A549 (cell line): ENCODE measurements at regions not wholly inside any gene's neighbourhood (a gene's known extent, or its start where the extent isn't known, plus 50 kb on each side); places are given as distances from the start of the nearest gene placed in this dataset.

Source experiments
- ATAC-seq, 2 experiments: fragments of 200-7000 bp in 1 of 2; fragments of >200 bp in 1 of 2; cut with Nextera tagmentation in 1 of 2; cut with Tn5 transposase in 1 of 2; 3 replicates each; pipeline versions ENCODE4 v1.8.0 to v1.9.1; 2018 to 2020; ENCODE audit warnings: mild to moderate bottlenecking in 1 of 2, moderate library complexity in 1 of 2
- CTCF ChIA-PET: fragments of 300-600 bp; sonication (Branson Sonifier 250); formaldehyde crosslinking; extraction: SDS; loops from one replicate; lab custom pipeline; 2021; ENCODE audit warnings: antibody characterized with exemption, inconsistent platforms; lab: Yijun Ruan, JAX
- POLR2A ChIA-PET: fragments of 350-600 bp; formaldehyde crosslinking; extraction: SDS; loops from one replicate; lab custom pipeline; 2021; ENCODE audit warnings: antibody characterized with exemption, inconsistent platforms; lab: Yijun Ruan, JAX
- DNase-seq, 2 experiments: peaks; one replicate each; pipeline versions ENCODE4 v3.0.0 to v3.0.0-alpha.2; 2011 to 2016; ENCODE audit warnings: low read depth in 1 of 2, low spot score in 1 of 2
- FAIRE-seq: peaks from 2 replicates; lab custom pipeline; 2011; peaks lifted over from hg19 to GRCh38; lab: Jason Lieb, UNC
- H3K27ac ChIP-seq, 2 experiments: fragments of >200 bp; sonication (Bioruptor Twin); formaldehyde crosslinking; 3 replicates each; pipeline ENCODE4 v1.5.1; 2016 to 2017
- H3K4me1 ChIP-seq: fragments of >200 bp; sonication (Bioruptor Twin); formaldehyde crosslinking; 3 replicates; pipeline ENCODE4 v1.6.1; 2016
- H3K4me2 ChIP-seq: fragments of >200 bp; sonication (Bioruptor Twin); formaldehyde crosslinking; 3 replicates; pipeline ENCODE4 v1.6.1; 2016
- H3K4me3 ChIP-seq: fragments of >200 bp; sonication (Bioruptor Twin); formaldehyde crosslinking; 3 replicates; pipeline ENCODE4 v1.5.1; 2016
- H3K9me3 ChIP-seq: fragments of >200 bp; sonication (Bioruptor Twin); formaldehyde crosslinking; 3 replicates; pipeline ENCODE4 v1.6.1; 2016
- BCL3 ChIP-seq: fragments of >200 bp; sonication (Bioruptor Twin); formaldehyde crosslinking; IDR thresholded peaks from 3 replicates; pipeline ENCODE4 v1.6.1; 2016
- BHLHE40 ChIP-seq: IDR thresholded peaks from 2 replicates; pipeline ENCODE4 v1.6.1; 2012; ENCODE audit warnings: low read depth, low read length, inconsistent platforms
- CBX8 ChIP-seq: fragments of 200-600 bp; sonication (generic); IDR thresholded peaks from 2 replicates; pipeline ENCODE4 v1.6.1; 2016
- EHF ChIP-seq: fragments of 250-450 bp; sonication (Bioruptor Pico); IDR thresholded peaks from 2 replicates; pipeline ENCODE4 v1.5.0; 2020; ENCODE audit warnings: mild to moderate bottlenecking
- FOXS1 ChIP-seq: fragments of 250-450 bp; sonication (Bioruptor Pico); IDR thresholded peaks from 2 replicates; pipeline ENCODE4 v1.5.0; 2020; ENCODE audit warnings: mild to moderate bottlenecking, moderate library complexity
- HDAC2 ChIP-seq: fragments of 200-600 bp; sonication (generic); IDR thresholded peaks from 2 replicates; pipeline ENCODE4 v1.6.1; 2016
- HES2 ChIP-seq: fragments of >200 bp; sonication (Bioruptor Twin); formaldehyde crosslinking; IDR thresholded peaks from 2 replicates; pipeline ENCODE4 v1.6.1; 2016
- HOXB13 ChIP-seq: fragments of 250-450 bp; sonication (Bioruptor Pico); IDR thresholded peaks from 2 replicates; pipeline ENCODE4 v1.5.0; 2020; ENCODE audit warnings: low read depth, mild to moderate bottlenecking, moderate library complexity
- JUNB ChIP-seq: fragments of >200 bp; sonication (Bioruptor Twin); formaldehyde crosslinking; IDR thresholded peaks from 2 replicates; pipeline ENCODE4 v1.6.1; 2016
- KDM1A ChIP-seq: fragments of 200-600 bp; sonication (generic); IDR thresholded peaks from 2 replicates; pipeline ENCODE4 v1.6.1; 2016; ENCODE audit warnings: low read depth, mild to moderate bottlenecking
- POLR2AphosphoS2 ChIP-seq: conservative IDR thresholded peaks from 2 replicates; pipeline ENCODE4 v1.6.1; 2012; ENCODE audit warnings: low read length, improper control_type of control experiment, inconsistent platforms
- RAD21 ChIP-seq, 2 experiments: fragments of >200 bp in 1 of 2; sonication (Bioruptor Twin) in 1 of 2; formaldehyde crosslinking in 1 of 2; IDR thresholded peaks in 1 of 2; conservative IDR thresholded peaks in 1 of 2; 2 replicates in 1 of 2; 3 replicates in 1 of 2; pipeline ENCODE4 v1.6.1; 2012 to 2018; ENCODE audit warnings: inconsistent platforms in 1 of 2
- RARB ChIP-seq: fragments of 250-450 bp; sonication (Bioruptor Pico); IDR thresholded peaks from 2 replicates; pipeline ENCODE4 v1.8.0; 2021; ENCODE audit warnings: mild to moderate bottlenecking, moderate library complexity
- REST ChIP-seq: fragments of 200-600 bp; sonication (generic); IDR thresholded peaks from 2 replicates; pipeline ENCODE4 v1.6.1; 2016; ENCODE audit warnings: antibody characterized with exemption, mild to moderate bottlenecking, moderate library complexity
- RFX5 ChIP-seq: fragments of 450-650 bp; IDR thresholded peaks from 2 replicates; pipeline ENCODE4 v1.7.1; 2014; ENCODE audit warnings: antibody characterized with exemption, mild to moderate bottlenecking, moderate library complexity
- ZC3H11A ChIP-seq: fragments of 450-650 bp; IDR thresholded peaks from 2 replicates; pipeline ENCODE4 v1.6.1; 2014; ENCODE audit warnings: antibody characterized with exemption, mild to moderate bottlenecking
- ZSCAN20 ChIP-seq: fragments of 250-450 bp; sonication (Bioruptor Pico); IDR thresholded peaks from 2 replicates; pipeline ENCODE4 v1.8.0; 2022; ENCODE audit warnings: mild to moderate bottlenecking, moderate library complexity
- WGBS: methylation state at CpG from one replicate; pipeline ENCODE4 v1.1.6; 2017; ENCODE audit errors: missing lambda C conversion rate; 5-methylcytosine and 5-hydroxymethylcytosine counted together
- TF ChIP-seq, protein P1 (sequence below): IDR thresholded peaks from 2 replicates; pipeline ENCODE4 v1.6.1; 2012
- TF ChIP-seq, protein P2 (sequence below): IDR thresholded peaks from 2 replicates; pipeline ENCODE4 v1.6.1; 2012; ENCODE audit warnings: low read depth, borderline replicate concordance

- Histone ChIP-seq H3K4me1 (no peaks in the 10 kb centered on the region), H3K4me3 (no peak overlapping the region), H3K9me3 (no peaks in the 10 kb centered on the region), H3K27ac (no peak overlapping the region), H3K4me2 (no peak overlapping the region)
- no peak for FAIRE-seq
- WGBS: 7% methylated on average over 1 of the region's 1 CpG
- ChIA-PET POLR2A (no interaction called here), CTCF (no interaction called here)
- no peak for DNase-seq
- TF ChIP-seq HES2 (no peak), KDM1A (no peak), BCL3 (no peak), FOXS1 (CRISPR knock-in tag) (no peak)
- ATAC-seq: no peak
Measured at GRCh38 chr1:215022741-215023141, 59.8 kb upstream of the KCNK2 start.

GRCh38 chr1:215023155-215023832 is 59.2 kb upstream of the KCNK2 start:
- WGBS: 42% methylated on average over 4 of the region's 4 CpGs
- Histone ChIP-seq H3K9me3 (no peaks in the 10 kb centered on the region), H3K4me1 (no peaks in the 10 kb centered on the region), H3K4me2 (no peak overlapping the region), H3K4me3 (no peak overlapping the region), H3K27ac (no peak overlapping the region)
- ChIA-PET POLR2A (no interaction called here), CTCF (no interaction called here)
- no peak for TF ChIP-seq JUNB
- no peak for TF ChIP-seq POLR2AphosphoS2
- TF ChIP-seq FOXS1 (CRISPR knock-in tag): no peak
- TF ChIP-seq ZSCAN20 (CRISPR knock-in tag): no peak
- TF ChIP-seq, protein P1, sequence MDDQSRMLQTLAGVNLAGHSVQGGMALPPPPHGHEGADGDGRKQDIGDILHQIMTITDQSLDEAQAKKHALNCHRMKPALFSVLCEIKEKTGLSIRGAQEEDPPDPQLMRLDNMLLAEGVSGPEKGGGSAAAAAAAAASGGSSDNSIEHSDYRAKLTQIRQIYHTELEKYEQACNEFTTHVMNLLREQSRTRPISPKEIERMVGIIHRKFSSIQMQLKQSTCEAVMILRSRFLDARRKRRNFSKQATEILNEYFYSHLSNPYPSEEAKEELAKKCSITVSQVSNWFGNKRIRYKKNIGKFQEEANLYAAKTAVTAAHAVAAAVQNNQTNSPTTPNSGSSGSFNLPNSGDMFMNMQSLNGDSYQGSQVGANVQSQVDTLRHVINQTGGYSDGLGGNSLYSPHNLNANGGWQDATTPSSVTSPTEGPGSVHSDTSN: no peak
- no peak for TF ChIP-seq RARB (CRISPR knock-in tag)
- no peak for TF ChIP-seq EHF (CRISPR knock-in tag)
- TF ChIP-seq HDAC2: no peak
- no peak for TF ChIP-seq RAD21 (conservative IDR thresholded peaks at IDR 0.05 in 1 of 2, IDR thresholded peaks at IDR 0.05 in 1 of 2)
- TF ChIP-seq, protein P2, sequence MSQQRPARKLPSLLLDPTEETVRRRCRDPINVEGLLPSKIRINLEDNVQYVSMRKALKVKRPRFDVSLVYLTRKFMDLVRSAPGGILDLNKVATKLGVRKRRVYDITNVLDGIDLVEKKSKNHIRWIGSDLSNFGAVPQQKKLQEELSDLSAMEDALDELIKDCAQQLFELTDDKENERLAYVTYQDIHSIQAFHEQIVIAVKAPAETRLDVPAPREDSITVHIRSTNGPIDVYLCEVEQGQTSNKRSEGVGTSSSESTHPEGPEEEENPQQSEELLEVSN: no peak
- no peak for TF ChIP-seq ZC3H11A
- no peak for TF ChIP-seq RFX5
- TF ChIP-seq BHLHE40: no peak
- TF ChIP-seq CBX8: no peak
- no peak for TF ChIP-seq REST
- no peak for TF ChIP-seq HOXB13 (CRISPR knock-in tag)
- DNase-seq: no peak
- FAIRE-seq: no peak
- ATAC-seq: no peak
